ENCODE measurements at regions not wholly inside any gene's neighbourhood (a gene's known extent, or its start where the extent isn't known, plus 50 kb on each side); places are given as distances from the start of the nearest gene placed in this dataset.
"Not testable (repeated sequence)": the region's sequence is repeated elsewhere in the genome, so short reads cannot be mapped to it uniquely, and the experiment has no call there.

DNA sequence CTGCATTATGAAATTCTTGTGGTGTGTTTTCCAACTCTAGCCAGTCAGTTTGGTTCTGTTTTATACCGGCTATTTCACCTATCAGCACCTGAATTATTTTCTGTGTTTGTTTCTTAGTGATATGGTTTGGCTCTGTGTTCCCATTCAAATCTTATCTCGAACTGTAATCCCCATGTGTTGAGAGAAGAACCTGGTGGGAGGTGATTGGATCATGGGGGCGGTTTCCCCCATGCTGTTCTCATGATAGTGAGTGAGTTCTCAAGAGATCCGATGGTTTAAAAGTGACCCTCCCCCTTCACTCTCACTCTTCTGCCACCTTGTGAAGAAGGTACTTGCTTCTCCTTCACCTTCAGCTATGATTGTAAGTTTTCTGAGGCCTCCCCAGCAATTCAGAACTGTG lies 1006.2 kb upstream of the FOXG1 start:
- TF ChIP-seq, protein P1, sequence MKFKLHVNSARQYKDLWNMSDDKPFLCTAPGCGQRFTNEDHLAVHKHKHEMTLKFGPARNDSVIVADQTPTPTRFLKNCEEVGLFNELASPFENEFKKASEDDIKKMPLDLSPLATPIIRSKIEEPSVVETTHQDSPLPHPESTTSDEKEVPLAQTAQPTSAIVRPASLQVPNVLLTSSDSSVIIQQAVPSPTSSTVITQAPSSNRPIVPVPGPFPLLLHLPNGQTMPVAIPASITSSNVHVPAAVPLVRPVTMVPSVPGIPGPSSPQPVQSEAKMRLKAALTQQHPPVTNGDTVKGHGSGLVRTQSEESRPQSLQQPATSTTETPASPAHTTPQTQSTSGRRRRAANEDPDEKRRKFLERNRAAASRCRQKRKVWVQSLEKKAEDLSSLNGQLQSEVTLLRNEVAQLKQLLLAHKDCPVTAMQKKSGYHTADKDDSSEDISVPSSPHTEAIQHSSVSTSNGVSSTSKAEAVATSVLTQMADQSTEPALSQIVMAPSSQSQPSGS (tag by site-specific recombination; IDR thresholded peaks at IDR 0.05; ENCODE audit: low read depth) = not testable (repeated sequence)
- TF ChIP-seq ZFP41 (tag by site-specific recombination; IDR thresholded peaks at IDR 0.05; ENCODE audit: borderline replicate concordance); ZSCAN16 (tag by site-specific recombination; IDR thresholded peaks at IDR 0.05): not testable (repeated sequence)
- TF ChIP-seq, protein P2, sequence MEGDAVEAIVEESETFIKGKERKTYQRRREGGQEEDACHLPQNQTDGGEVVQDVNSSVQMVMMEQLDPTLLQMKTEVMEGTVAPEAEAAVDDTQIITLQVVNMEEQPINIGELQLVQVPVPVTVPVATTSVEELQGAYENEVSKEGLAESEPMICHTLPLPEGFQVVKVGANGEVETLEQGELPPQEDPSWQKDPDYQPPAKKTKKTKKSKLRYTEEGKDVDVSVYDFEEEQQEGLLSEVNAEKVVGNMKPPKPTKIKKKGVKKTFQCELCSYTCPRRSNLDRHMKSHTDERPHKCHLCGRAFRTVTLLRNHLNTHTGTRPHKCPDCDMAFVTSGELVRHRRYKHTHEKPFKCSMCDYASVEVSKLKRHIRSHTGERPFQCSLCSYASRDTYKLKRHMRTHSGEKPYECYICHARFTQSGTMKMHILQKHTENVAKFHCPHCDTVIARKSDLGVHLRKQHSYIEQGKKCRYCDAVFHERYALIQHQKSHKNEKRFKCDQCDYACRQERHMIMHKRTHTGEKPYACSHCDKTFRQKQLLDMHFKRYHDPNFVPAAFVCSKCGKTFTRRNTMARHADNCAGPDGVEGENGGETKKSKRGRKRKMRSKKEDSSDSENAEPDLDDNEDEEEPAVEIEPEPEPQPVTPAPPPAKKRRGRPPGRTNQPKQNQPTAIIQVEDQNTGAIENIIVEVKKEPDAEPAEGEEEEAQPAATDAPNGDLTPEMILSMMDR (tag by site-specific recombination; IDR thresholded peaks at IDR 0.05) = not testable (repeated sequence)
- TF ChIP-seq, protein P3, sequence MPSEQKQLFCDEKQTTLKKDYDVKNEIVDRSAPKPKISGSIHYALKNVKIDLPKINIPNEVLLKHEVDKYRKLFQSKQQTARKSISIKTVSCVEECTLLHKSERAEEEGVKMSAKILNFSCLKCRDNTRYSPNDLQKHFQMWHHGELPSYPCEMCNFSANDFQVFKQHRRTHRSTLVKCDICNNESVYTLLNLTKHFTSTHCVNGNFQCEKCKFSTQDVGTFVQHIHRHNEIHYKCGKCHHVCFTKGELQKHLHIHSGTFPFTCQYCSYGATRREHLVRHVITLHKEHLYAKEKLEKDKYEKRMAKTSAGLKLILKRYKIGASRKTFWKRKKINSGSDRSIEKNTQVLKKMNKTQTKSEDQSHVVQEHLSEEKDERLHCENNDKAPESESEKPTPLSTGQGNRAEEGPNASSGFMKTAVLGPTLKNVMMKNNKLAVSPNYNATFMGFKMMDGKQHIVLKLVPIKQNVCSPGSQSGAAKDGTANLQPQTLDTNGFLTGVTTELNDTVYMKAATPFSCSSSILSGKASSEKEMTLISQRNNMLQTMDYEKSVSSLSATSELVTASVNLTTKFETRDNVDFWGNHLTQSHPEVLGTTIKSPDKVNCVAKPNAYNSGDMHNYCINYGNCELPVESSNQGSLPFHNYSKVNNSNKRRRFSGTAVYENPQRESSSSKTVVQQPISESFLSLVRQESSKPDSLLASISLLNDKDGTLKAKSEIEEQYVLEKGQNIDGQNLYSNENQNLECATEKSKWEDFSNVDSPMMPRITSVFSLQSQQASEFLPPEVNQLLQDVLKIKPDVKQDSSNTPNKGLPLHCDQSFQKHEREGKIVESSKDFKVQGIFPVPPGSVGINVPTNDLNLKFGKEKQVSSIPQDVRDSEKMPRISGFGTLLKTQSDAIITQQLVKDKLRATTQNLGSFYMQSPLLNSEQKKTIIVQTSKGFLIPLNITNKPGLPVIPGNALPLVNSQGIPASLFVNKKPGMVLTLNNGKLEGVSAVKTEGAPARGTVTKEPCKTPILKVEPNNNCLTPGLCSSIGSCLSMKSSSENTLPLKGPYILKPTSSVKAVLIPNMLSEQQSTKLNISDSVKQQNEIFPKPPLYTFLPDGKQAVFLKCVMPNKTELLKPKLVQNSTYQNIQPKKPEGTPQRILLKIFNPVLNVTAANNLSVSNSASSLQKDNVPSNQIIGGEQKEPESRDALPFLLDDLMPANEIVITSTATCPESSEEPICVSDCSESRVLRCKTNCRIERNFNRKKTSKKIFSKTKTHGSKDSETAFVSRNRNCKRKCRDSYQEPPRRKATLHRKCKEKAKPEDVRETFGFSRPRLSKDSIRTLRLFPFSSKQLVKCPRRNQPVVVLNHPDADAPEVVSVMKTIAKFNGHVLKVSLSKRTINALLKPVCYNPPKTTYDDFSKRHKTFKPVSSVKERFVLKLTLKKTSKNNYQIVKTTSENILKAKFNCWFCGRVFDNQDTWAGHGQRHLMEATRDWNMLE (tag by site-specific recombination; conservative IDR thresholded peaks at IDR 0.05; ENCODE audit: low read depth) = not testable (repeated sequence)
- TF ChIP-seq, protein P4, sequence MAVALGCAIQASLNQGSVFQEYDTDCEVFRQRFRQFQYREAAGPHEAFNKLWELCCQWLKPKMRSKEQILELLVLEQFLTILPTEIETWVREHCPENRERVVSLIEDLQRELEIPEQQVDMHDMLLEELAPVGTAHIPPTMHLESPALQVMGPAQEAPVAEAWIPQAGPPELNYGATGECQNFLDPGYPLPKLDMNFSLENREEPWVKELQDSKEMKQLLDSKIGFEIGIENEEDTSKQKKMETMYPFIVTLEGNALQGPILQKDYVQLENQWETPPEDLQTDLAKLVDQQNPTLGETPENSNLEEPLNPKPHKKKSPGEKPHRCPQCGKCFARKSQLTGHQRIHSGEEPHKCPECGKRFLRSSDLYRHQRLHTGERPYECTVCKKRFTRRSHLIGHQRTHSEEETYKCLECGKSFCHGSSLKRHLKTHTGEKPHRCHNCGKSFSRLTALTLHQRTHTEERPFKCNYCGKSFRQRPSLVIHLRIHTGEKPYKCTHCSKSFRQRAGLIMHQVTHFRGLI (tag by site-specific recombination; IDR thresholded peaks at IDR 0.05) = not testable (repeated sequence)
- TF ChIP-seq, protein P5, sequence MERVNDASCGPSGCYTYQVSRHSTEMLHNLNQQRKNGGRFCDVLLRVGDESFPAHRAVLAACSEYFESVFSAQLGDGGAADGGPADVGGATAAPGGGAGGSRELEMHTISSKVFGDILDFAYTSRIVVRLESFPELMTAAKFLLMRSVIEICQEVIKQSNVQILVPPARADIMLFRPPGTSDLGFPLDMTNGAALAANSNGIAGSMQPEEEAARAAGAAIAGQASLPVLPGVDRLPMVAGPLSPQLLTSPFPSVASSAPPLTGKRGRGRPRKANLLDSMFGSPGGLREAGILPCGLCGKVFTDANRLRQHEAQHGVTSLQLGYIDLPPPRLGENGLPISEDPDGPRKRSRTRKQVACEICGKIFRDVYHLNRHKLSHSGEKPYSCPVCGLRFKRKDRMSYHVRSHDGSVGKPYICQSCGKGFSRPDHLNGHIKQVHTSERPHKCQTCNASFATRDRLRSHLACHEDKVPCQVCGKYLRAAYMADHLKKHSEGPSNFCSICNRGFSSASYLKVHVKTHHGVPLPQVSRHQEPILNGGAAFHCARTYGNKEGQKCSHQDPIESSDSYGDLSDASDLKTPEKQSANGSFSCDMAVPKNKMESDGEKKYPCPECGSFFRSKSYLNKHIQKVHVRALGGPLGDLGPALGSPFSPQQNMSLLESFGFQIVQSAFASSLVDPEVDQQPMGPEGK (tag by site-specific recombination; IDR thresholded peaks at IDR 0.05) = not testable (repeated sequence)

Data from HEK293 (cell line).